ENCODE measurements at regions not wholly inside any gene's neighbourhood (a gene's known extent, or its start where the extent isn't known, plus 50 kb on each side); places are given as distances from the start of the nearest gene placed in this dataset.

DNA sequence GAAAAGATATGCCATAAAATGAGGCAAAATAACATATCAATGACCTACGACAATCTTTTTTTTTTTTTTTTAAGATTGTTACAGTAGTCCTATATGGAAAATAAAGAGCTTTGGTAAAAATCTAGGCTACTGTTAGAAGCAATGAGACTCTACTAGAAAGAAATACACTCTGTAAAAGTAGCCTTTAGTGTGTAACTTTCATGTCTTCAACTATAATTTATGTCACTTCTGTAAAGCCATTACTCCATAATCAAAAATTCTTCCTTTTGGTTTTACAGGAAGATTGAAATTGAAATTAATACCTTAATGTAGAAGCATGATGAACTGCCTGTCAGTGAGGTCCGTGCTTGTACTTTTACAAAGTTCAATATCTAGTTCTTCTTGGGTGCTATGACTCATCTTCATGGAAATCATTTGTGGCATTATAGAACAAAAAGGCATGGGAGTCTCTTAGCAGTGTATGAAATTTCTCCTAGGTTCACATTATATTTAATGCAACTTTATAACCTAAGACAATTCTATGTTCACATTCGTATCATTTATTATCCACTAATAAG is 1393.1 kb downstream of the EFNA5 start:
- ATAC-seq: no peak
- TF ChIP-seq TSHZ2 (CRISPR knock-in tag; IDR thresholded peaks at IDR 0.05) (no peak), BACH2 (CRISPR knock-in tag; IDR thresholded peaks at IDR 0.05; ENCODE audit: borderline replicate concordance) (no peak), ZFP30 (CRISPR knock-in tag; IDR thresholded peaks at IDR 0.05) (no peak), PPARA (CRISPR knock-in tag; IDR thresholded peaks at IDR 0.05; ENCODE audit: borderline replicate concordance) (no peak), GLIS3 (CRISPR knock-in tag; IDR thresholded peaks at IDR 0.05) (no peak), ZNF8 (CRISPR knock-in tag; IDR thresholded peaks at IDR 0.05) (no peak), TOX (CRISPR knock-in tag; IDR thresholded peaks at IDR 0.05; ENCODE audit: borderline replicate concordance) (peak; percentile 30; the same call in 1 of the 2 replicates), TCF4 (CRISPR knock-in tag; IDR thresholded peaks at IDR 0.05; ENCODE audit: borderline replicate concordance) (no peak)
- TF ChIP-seq, protein P1, sequence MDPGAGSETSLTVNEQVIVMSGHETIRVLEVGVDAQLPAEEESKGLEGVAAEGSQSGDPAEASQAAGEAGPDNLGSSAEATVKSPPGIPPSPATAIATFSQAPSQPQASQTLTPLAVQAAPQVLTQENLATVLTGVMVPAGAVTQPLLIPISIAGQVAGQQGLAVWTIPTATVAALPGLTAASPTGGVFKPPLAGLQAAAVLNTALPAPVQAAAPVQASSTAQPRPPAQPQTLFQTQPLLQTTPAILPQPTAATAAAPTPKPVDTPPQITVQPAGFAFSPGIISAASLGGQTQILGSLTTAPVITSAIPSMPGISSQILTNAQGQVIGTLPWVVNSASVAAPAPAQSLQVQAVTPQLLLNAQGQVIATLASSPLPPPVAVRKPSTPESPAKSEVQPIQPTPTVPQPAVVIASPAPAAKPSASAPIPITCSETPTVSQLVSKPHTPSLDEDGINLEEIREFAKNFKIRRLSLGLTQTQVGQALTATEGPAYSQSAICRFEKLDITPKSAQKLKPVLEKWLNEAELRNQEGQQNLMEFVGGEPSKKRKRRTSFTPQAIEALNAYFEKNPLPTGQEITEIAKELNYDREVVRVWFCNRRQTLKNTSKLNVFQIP (CRISPR knock-in tag; IDR thresholded peaks at IDR 0.05; ENCODE audit: borderline replicate concordance, low read depth): no peak

- TF ChIP-seq ZNF565 (CRISPR knock-in tag; conservative IDR thresholded peaks at IDR 0.05; ENCODE audit: low read depth) (no peak), TSHZ2 (CRISPR knock-in tag; IDR thresholded peaks at IDR 0.05) (no peak), ISL1 (CRISPR knock-in tag; IDR thresholded peaks at IDR 0.05) (no peak), ESRRG (CRISPR knock-in tag; IDR thresholded peaks at IDR 0.05) (no peak), SNAI2 (CRISPR knock-in tag; IDR thresholded peaks at IDR 0.05) (no peak), TCF4 (CRISPR knock-in tag; IDR thresholded peaks at IDR 0.05; ENCODE audit: borderline replicate concordance) (no peak), CSDC2 (CRISPR knock-in tag; IDR thresholded peaks at IDR 0.05) (no peak), ZNF8 (CRISPR knock-in tag; IDR thresholded peaks at IDR 0.05) (no peak), ZNF70 (CRISPR knock-in tag; IDR thresholded peaks at IDR 0.05) (no peak), TOX (CRISPR knock-in tag; IDR thresholded peaks at IDR 0.05; ENCODE audit: borderline replicate concordance) (no peak)
- TF ChIP-seq, protein P2, sequence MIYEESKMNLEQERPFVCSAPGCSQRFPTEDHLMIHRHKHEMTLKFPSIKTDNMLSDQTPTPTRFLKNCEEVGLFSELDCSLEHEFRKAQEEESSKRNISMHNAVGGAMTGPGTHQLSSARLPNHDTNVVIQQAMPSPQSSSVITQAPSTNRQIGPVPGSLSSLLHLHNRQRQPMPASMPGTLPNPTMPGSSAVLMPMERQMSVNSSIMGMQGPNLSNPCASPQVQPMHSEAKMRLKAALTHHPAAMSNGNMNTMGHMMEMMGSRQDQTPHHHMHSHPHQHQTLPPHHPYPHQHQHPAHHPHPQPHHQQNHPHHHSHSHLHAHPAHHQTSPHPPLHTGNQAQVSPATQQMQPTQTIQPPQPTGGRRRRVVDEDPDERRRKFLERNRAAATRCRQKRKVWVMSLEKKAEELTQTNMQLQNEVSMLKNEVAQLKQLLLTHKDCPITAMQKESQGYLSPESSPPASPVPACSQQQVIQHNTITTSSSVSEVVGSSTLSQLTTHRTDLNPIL (CRISPR knock-in tag; IDR thresholded peaks at IDR 0.05; ENCODE audit: low read depth): no peak
- TF ChIP-seq, protein P3, sequence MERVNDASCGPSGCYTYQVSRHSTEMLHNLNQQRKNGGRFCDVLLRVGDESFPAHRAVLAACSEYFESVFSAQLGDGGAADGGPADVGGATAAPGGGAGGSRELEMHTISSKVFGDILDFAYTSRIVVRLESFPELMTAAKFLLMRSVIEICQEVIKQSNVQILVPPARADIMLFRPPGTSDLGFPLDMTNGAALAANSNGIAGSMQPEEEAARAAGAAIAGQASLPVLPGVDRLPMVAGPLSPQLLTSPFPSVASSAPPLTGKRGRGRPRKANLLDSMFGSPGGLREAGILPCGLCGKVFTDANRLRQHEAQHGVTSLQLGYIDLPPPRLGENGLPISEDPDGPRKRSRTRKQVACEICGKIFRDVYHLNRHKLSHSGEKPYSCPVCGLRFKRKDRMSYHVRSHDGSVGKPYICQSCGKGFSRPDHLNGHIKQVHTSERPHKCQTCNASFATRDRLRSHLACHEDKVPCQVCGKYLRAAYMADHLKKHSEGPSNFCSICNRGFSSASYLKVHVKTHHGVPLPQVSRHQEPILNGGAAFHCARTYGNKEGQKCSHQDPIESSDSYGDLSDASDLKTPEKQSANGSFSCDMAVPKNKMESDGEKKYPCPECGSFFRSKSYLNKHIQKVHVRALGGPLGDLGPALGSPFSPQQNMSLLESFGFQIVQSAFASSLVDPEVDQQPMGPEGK (CRISPR knock-in tag; IDR thresholded peaks at IDR 0.05; ENCODE audit: borderline replicate concordance): no peak
- peak; percentile 73 for ATAC-seq
These were observed 1401.4 kb downstream of the EFNA5 start for GRCh38 chr5:106269252-106269843.

DNA sequence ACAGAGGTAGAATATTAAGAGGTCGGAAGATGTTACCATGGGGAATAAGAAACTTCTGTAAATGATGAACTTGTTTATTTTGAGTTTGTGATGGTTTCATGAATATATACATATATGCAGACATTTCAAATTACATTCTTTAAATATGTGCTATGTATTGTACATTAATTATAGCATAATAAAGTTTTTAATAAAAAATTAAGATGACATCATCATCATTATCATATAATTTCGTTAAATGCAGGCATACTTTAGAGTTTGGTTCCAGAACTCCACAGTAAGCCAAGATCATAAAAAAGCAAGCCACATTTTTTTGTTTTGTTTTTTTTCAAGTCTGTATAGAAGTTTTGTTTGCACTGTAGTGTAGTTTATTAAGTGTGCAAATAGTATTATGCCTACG is 1403.5 kb downstream of the EFNA5 start:
- ATAC-seq: no peak
- TF ChIP-seq, protein P3 (CRISPR knock-in tag; IDR thresholded peaks at IDR 0.05; ENCODE audit: borderline replicate concordance): no peak
- no peak for TF ChIP-seq BACH2 (CRISPR knock-in tag; IDR thresholded peaks at IDR 0.05; ENCODE audit: borderline replicate concordance)
